ENCODE measurements at regions not wholly inside any gene's neighbourhood (a gene's known extent, or its start where the extent isn't known, plus 50 kb on each side); places are given as distances from the start of the nearest gene placed in this dataset.

GRCh38 chr12:33703221-33703620 is 263.6 kb upstream of the SYT10 start:
- ATAC-seq (no peak), DNase-seq (no peak)
- no peaks in the 10 kb centered on the region for H3K36me3 ChIP-seq
- TF ChIP-seq CTCF (IDR thresholded peaks at IDR 0.05) (no peak), POLR2A (IDR thresholded peaks at IDR 0.05) (no peak)
- WGBS (ENCODE audit: insufficient coverage, low coverage, low lambda C conversion rate, missing lambda C conversion rate), result 23% methylated on average over 1 of the region's 1 CpG
- no peaks in the 10 kb centered on the region for H3K4me1 ChIP-seq
- H3K27me3 ChIP-seq, result no peaks in the 10 kb centered on the region
- intact Hi-C loops (cut with DNase I), result no loop called here
- no peaks in the 10 kb centered on the region for H3K9me3 ChIP-seq
- H3K4me3 ChIP-seq, result no peak overlapping the region
- no peak overlapping the region for H3K27ac ChIP-seq

GRCh38 chr12:33706927-33707326 is 267.3 kb upstream of the SYT10 start:
- 35% methylated on average over 1 of the region's 1 CpG for WGBS (ENCODE audit: insufficient coverage, low coverage, low lambda C conversion rate, missing lambda C conversion rate)
- no peak for TF ChIP-seq CTCF (IDR thresholded peaks at IDR 0.05)
- no peak for TF ChIP-seq POLR2A (IDR thresholded peaks at IDR 0.05)
- Histone ChIP-seq H3K27me3 (no peaks in the 10 kb centered on the region), H3K4me1 (no peaks in the 10 kb centered on the region), H3K4me3 (no peak overlapping the region), H3K27ac (no peak overlapping the region), H3K9me3 (no peaks in the 10 kb centered on the region), H3K36me3 (no peaks in the 10 kb centered on the region)
- no peak for DNase-seq
- no peak for ATAC-seq
- intact Hi-C loops (cut with DNase I), result no loop called here

- 51% methylated on average over 3 of the region's 3 CpGs for WGBS (ENCODE audit: insufficient coverage, low coverage, low lambda C conversion rate, missing lambda C conversion rate)
Observed at GRCh38 chr12:33708935-33709334, 269.3 kb upstream of the SYT10 start.

GRCh38 chr12:33710548-33710947 is 270.9 kb upstream of the SYT10 start:
- no peaks in the 10 kb centered on the region for H3K27me3 ChIP-seq
- DNase-seq (no peak), ATAC-seq (no peak)
- 58% methylated on average over 2 of the region's 2 CpGs for WGBS (ENCODE audit: insufficient coverage, low coverage, low lambda C conversion rate, missing lambda C conversion rate)
- H3K4me3 ChIP-seq, result no peak overlapping the region
- no peak overlapping the region for H3K27ac ChIP-seq
- TF ChIP-seq CTCF (IDR thresholded peaks at IDR 0.05) (no peak), POLR2A (IDR thresholded peaks at IDR 0.05) (no peak)
- H3K36me3 ChIP-seq, result no peaks in the 10 kb centered on the region
- H3K9me3 ChIP-seq, result no peaks in the 10 kb centered on the region
- H3K4me1 ChIP-seq, result no peaks in the 10 kb centered on the region
- intact Hi-C loops (cut with DNase I), result no loop called here

More at GRCh38 chr12:33708935-33709334, 269.3 kb upstream of the SYT10 start:
- H3K4me3 ChIP-seq, result no peak overlapping the region
- ATAC-seq, result no peak
- TF ChIP-seq CTCF (IDR thresholded peaks at IDR 0.05) (no peak), POLR2A (IDR thresholded peaks at IDR 0.05) (no peak)
- no peak for DNase-seq
- intact Hi-C loops (cut with DNase I), result no loop called here
- no peak overlapping the region for H3K27ac ChIP-seq
- H3K4me1 ChIP-seq, result no peaks in the 10 kb centered on the region
- H3K36me3 ChIP-seq, result no peaks in the 10 kb centered on the region
- H3K27me3 ChIP-seq, result no peaks in the 10 kb centered on the region
- H3K9me3 ChIP-seq, result no peaks in the 10 kb centered on the region

GRCh38 chr12:33718631-33719030 is 279.0 kb upstream of the SYT10 start:
- H3K9me3 ChIP-seq, result no peaks in the 10 kb centered on the region
- DNase-seq (no peak), ATAC-seq (no peak)
- TF ChIP-seq CTCF (IDR thresholded peaks at IDR 0.05), result no peak
- no peak for TF ChIP-seq POLR2A (IDR thresholded peaks at IDR 0.05)
- H3K36me3 ChIP-seq, result no peaks in the 10 kb centered on the region
- no peak overlapping the region for H3K4me3 ChIP-seq
- 67% methylated on average over 2 of the region's 2 CpGs for WGBS (ENCODE audit: insufficient coverage, low coverage, low lambda C conversion rate, missing lambda C conversion rate)
- intact Hi-C loops (cut with DNase I), result no loop called here
- no peak overlapping the region for H3K27ac ChIP-seq
- H3K27me3 ChIP-seq, result no peaks in the 10 kb centered on the region
- no peaks in the 10 kb centered on the region for H3K4me1 ChIP-seq
